ENCODE measurements at regions not wholly inside any gene's neighbourhood (a gene's known extent, or its start where the extent isn't known, plus 50 kb on each side); places are given as distances from the start of the nearest gene placed in this dataset.
A peak's percentile ranks its signal among the peaks of the same experiment; 100 is the strongest.
"Not testable (repeated sequence)": the region's sequence is repeated elsewhere in the genome, so short reads cannot be mapped to it uniquely, and the experiment has no call there.

- DNase-seq (ENCODE audit: low spot score) = no peak
Observed at GRCh38 chr6:163764565-163764964, 350.0 kb downstream of the QKI start.

GRCh38 chr6:163761481-163761880, 347.0 kb downstream of the QKI start:
- no peak for DNase-seq (ENCODE audit: low spot score)

- DNase-seq (ENCODE audit: low spot score) = no peak
Observed at GRCh38 chr6:163760860-163761259, 346.3 kb downstream of the QKI start.

GRCh38 chr6:163759542-163759941, 345.0 kb downstream of the QKI start:
- DNase-seq (ENCODE audit: low spot score) = peak; percentile 52

GRCh38 chr6:163757520-163757919, 343.0 kb downstream of the QKI start:
- no peak for DNase-seq (ENCODE audit: low spot score)

- no peak for DNase-seq (ENCODE audit: low spot score)
Observed at GRCh38 chr6:163756079-163756478, 341.6 kb downstream of the QKI start.

- no peak for DNase-seq (ENCODE audit: low spot score)
Observed at GRCh38 chr6:163754866-163755265, 340.3 kb downstream of the QKI start.

GRCh38 chr6:163753430-163753829, 338.9 kb downstream of the QKI start:
- no peak for DNase-seq (ENCODE audit: low spot score)

- no peak for DNase-seq (ENCODE audit: low spot score)
Observed at GRCh38 chr6:163752446-163752845, 337.9 kb downstream of the QKI start.

GRCh38 chr6:163751032-163751525, 336.6 kb downstream of the QKI start:
- no peak for DNase-seq (ENCODE audit: low spot score)

GRCh38 chr6:163750431-163751031, 336.0 kb downstream of the QKI start:
- no peak for DNase-seq (ENCODE audit: low spot score)

GRCh38 chr6:163748886-163749285, 334.4 kb downstream of the QKI start:
- DNase-seq (ENCODE audit: low spot score) = no peak

GRCh38 chr6:163748036-163748435, 333.5 kb downstream of the QKI start:
- DNase-seq (ENCODE audit: low spot score) = no peak

- DNase-seq (ENCODE audit: low spot score) = not testable (repeated sequence)
Observed at GRCh38 chr6:163747058-163747457, 332.5 kb downstream of the QKI start.

GRCh38 chr6:163745536-163746400, 331.2 kb downstream of the QKI start:
- DNase-seq (ENCODE audit: low spot score) = peak; percentile 97

- DNase-seq (ENCODE audit: low spot score) = no peak
Observed at GRCh38 chr6:163744256-163744925, 329.9 kb downstream of the QKI start.

GRCh38 chr6:163743796-163744195, 329.3 kb downstream of the QKI start:
- DNase-seq (ENCODE audit: low spot score) = no peak

GRCh38 chr6:163741743-163742363, 327.3 kb downstream of the QKI start:
- DNase-seq (ENCODE audit: low spot score) = no peak

- DNase-seq (ENCODE audit: low spot score) = no peak
Observed at GRCh38 chr6:163741342-163741741, 326.8 kb downstream of the QKI start.

- DNase-seq (ENCODE audit: low spot score) = no peak
Observed at GRCh38 chr6:163739966-163740365, 325.4 kb downstream of the QKI start.

- DNase-seq (ENCODE audit: low spot score) = no peak
Observed at GRCh38 chr6:163739408-163739725, 324.8 kb downstream of the QKI start.

- DNase-seq (ENCODE audit: low spot score) = no peak
Observed at GRCh38 chr6:163738725-163739407, 324.3 kb downstream of the QKI start.
